EL (cell line): ENCODE measurements at regions not wholly inside any gene's neighbourhood (a gene's known extent, or its start where the extent isn't known, plus 50 kb on each side); places are given as distances from the start of the nearest gene placed in this dataset.

ENCODE experiments used
- DNase-seq: peaks from one replicate; pipeline ENCODE4 v3.0.0-alpha.2; 2016

GRCh38 chr4:15232366-15233263 lies 195.2 kb upstream of the C1QTNF7 start:
- DNase-seq, result peak; percentile 88

DNA sequence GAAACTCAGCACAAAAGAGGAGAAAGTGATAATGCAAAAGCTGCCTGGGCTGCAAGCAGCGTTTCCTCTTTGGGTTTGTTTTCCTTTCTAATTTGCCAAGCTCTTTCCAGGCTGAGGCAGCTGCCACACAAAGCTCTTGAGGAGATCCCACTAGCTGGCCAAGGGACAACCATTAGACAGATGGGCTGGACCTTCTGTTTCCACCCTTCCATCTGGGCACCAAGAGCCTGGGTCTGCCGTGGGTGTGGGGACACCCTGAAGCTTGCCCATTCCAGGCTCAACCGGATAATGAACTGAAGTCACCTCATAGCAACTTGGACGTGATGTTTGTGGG lies 194.6 kb upstream of the C1QTNF7 start:
- no peak for DNase-seq

GRCh38 chr4:15233626-15234025 lies 194.2 kb upstream of the C1QTNF7 start:
- DNase-seq, result peak; percentile 6

GRCh38 chr4:15234116-15234855 lies 193.5 kb upstream of the C1QTNF7 start:
- peak; percentile 91 for DNase-seq

- DNase-seq, result peak; percentile 96
These were observed 193.0 kb upstream of the C1QTNF7 start for GRCh38 chr4:15234856-15235126.

DNA sequence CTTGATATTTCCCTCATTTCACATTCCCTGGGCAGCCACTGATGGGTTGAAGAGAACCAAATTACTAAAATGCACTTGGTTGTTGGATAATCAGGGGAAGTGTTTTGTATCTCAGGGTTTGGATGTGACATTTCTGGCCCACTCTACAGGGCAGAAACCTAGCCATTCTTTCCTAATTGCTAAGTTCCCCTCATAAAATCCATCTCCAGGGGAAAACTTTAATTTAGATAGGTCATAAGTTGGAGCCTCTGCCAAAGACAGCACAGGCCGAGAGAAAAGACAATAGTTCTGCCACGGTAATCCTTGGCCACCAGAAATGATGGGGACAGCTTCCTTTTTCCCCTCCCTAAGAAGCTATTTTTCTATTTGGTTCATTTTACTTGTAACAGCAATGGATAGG lies 192.7 kb upstream of the C1QTNF7 start:
- DNase-seq, result no peak

DNA sequence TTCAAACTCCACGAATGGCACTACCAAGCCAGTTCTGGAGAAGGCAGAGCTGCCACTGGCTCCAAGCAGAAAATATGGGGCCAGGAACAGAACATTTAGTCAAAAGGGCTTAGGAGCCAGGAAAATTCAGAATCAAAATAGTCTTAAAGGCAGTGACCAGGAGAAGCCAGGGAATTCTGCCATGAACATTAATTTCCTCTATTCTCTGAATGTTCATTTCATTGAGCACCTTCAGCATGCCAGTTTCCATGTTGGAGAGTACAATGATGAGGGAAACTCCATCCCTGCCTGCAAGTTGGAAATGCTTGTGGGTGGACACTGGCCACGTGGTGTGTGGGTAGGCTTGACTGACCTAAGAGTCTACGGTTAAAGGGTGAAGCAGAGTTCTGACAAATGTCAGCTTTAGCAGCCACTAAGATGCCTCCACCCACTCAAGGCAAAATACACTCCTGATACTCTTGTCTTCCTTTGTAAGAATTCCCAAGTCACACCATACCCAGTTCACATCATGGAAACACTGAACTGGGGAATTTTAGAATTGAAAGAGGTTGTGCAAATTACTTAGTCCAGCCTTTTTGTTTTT lies 190.1 kb upstream of the C1QTNF7 start:
- DNase-seq, result no peak

GRCh38 chr4:15238720-15239119 lies 189.1 kb upstream of the C1QTNF7 start:
- peak; percentile 57 for DNase-seq

- DNase-seq, result peak; percentile 70
These were observed 188.0 kb upstream of the C1QTNF7 start for GRCh38 chr4:15239866-15240265.

GRCh38 chr4:15240764-15241163 lies 187.1 kb upstream of the C1QTNF7 start:
- DNase-seq, result peak; percentile 5

- DNase-seq, result no peak
These were observed 185.8 kb upstream of the C1QTNF7 start for GRCh38 chr4:15242021-15242420.

DNA sequence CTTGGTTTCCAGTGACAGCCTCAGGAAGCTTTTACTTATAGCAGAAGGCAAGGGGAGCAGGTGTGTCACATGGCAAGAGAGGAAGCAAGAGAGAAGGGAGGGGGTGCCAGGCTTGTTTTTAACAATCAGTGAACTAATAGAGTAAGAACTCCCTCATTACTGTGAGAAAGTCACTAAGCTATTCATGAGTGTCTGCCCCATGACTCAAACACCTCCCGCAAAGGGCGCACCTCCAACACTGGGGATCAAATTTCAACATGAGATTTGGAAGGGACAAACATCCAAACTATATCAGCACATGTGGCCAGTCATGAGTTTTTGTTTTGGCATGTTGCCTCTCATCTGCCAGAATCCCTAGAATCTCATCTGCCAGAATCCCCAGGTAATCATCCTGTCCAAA lies 183.5 kb upstream of the C1QTNF7 start:
- peak; percentile 56 for DNase-seq

DNA sequence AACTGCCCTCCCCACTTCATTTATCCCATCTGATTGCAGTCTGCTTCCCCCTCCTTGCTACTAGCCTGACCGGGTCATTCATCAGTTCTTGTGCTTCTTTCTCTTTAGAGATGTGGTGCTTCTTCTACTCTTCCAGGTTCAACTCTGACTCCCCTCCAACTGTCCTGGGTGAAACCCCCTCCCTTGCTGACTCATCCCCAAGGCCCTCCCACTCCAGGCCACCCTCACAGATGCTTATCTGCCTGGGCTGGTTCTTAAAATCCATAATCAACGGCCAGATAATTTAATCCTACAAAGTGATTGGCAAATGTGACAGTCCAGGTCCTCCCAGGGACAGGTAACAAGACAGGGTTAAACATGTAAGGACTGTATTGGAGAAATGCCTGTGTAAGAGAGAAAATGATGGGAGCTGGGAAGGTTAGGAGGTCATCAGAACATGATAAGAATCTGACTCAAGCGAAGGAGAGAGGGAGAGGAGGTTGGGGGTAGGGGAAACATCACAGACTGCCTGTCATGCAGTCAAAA lies 182.8 kb upstream of the C1QTNF7 start:
- DNase-seq, result no peak

- peak; percentile 16 for DNase-seq
These were observed 177.8 kb upstream of the C1QTNF7 start for GRCh38 chr4:15250021-15250441.

- no peak for DNase-seq
These were observed 174.5 kb upstream of the C1QTNF7 start for GRCh38 chr4:15253349-15253748.

DNA sequence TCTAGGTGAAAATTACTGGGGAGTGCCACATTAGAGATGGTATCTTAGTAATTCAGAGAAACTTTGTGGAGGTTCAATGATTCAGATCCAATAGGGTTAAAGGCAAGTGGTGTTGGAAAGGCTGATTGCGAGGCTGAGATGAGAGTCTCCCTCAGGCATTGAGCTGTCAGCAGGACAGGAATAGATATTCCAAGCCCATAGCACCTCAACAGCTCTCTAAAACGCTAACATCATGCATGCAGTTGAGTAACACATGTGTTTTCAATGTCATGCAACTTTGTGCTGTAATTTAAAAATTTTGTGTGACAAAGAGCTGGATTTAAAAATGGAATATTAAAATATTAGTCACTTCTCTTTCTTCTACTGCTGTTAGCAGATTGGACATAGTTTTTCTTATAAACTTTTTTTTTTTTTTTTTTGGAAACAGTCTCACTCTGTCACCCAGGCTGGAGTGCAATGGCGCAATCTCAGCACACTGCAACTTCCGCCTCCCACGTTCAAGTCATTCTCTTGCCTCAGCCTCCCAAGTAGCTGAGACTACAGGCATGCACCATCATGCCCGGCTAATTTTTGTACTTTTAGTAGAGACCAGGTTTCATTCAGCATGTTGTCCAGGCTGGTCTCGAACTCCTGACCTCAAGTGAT lies 173.5 kb upstream of the C1QTNF7 start:
- DNase-seq, result no peak

- DNase-seq, result no peak
These were observed 172.3 kb upstream of the C1QTNF7 start for GRCh38 chr4:15255537-15255936.

DNA sequence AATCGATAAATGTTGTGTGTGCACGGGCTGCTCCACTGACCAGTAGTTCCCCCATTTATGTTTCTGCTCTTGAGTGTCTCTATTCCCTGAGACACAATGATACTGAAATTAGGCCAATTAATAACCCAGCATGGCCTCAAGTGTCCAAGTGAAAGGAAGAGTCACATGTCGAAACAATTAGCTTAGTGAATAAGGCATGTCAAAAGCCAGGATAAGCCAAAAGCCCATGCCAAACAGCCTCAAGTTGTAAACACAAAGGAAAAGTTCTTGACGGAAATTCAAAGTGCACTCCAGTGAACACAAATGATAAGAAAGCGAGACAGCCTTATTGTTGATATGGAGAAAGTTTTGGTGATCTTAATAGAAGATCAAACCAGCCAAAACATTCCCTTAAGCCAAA lies 167.1 kb upstream of the C1QTNF7 start:
- DNase-seq, result no peak

DNA sequence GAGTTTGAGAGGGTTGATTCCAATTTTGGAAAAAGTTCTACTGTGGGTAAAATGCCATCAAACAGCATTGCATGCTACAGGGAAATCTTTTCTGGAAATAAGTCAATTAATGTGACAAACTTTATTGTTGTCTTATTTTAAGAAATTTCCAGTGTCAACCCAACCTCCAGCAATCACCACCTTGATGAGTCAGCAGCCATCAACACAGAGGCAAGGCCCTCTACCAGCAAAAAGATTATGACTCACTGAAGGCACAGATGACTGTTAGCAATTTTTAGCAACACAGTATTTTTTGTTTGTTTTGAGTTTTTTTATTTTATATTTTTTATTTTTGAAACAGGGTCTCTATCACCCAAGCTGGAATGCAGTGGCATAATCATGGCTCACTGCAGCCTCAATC lies 165.4 kb upstream of the C1QTNF7 start:
- DNase-seq, result peak; percentile 8

DNA sequence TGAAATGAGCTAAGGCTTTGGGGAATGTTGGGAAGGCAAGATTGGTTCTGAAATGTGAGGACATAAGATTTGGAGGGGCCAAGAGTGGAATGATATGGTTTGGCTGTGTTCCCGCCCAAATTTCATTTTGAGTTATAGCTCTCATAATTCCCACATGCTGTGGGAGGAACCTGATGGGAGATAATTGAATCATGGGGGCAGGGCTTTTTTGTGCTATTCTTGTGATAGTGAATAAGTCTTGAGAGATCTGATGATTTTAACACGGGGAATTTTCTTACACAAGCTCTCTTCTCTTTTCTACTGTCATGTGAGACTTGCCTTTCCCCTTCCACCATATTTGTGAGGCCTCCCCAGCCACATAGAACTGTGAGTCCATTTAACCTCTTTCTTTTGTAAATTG lies 157.6 kb upstream of the C1QTNF7 start:
- no peak for DNase-seq

DNA sequence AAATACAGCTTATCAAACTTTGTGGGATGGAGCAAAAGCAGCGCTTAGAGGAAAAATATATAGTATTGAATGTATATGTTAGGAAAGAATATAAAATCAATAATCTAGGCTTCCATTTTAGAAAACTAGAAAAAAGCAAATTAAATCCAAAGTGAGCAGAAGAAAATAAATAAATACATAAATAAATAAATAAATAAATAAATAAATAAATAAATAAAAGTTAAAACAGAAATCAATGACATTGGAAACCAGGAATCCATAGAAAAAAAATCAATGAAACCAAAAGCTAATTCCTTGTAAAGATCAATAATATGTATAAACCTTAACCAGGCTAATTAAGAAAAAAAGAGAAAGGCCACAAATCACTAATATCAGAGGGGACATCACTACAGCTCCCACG lies 141.8 kb upstream of the C1QTNF7 start:
- DNase-seq, result no peak

DNA sequence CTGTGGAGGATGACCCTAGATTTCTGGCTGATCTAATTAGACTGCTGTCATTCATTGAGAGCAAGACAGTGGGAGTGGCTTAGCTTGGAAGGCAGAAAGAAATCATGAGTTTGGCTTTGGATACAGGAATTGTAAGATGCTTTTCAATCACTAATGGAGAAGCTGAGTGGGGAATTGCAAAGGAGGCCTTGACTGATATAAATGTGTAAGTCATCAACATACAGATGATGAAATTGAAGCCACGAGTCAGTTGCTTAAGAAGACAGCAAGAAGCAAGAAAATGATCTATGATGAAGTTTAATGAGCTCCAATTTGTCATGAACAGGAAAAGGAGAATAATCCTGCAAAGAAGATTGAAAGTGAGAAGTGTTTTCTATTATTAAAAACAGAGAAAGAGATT lies 136.7 kb upstream of the C1QTNF7 start:
- DNase-seq, result no peak

GRCh38 chr4:15293711-15294110 lies 134.1 kb upstream of the C1QTNF7 start:
- no peak for DNase-seq
